WTC11 (cell line): ENCODE measurements at regions not wholly inside any gene's neighbourhood (a gene's known extent, or its start where the extent isn't known, plus 50 kb on each side); places are given as distances from the start of the nearest gene placed in this dataset.

Experiments
- ATAC-seq: fragments of 200-7000 bp; cut with Tn5 transposase; 2 replicates; pipeline ENCODE4 v1.10.0; 2021; ENCODE audit warnings: mild to moderate bottlenecking, moderate library complexity
- CTCF ChIA-PET: fragments of 300-600 bp; sonication (Branson Sonifier 250); formaldehyde crosslinking; loops from one replicate; lab custom pipeline; 2021; ENCODE audit warnings: antibody characterized with exemption; lab: Charles Lee
- POLR2A ChIA-PET: fragments of 350-600 bp; sonication (Branson Sonifier 250); formaldehyde crosslinking; loops from one replicate; lab custom pipeline; 2021; ENCODE audit warnings: antibody characterized with exemption; lab: Charles Lee
- DNase-seq: peaks from one replicate; pipeline ENCODE4 v3.0.0; 2021; ENCODE audit warnings: low spot score
- H3K27ac Mint-ChIP-seq: 2 replicates; pipeline ENCODE4 v1.8.0; 2021; ENCODE audit warnings: mixed read lengths
- H3K27me3 Mint-ChIP-seq: 2 replicates; pipeline ENCODE4 v1.8.0; 2021; ENCODE audit warnings: low read depth, mild to moderate bottlenecking, moderate library complexity, mixed read lengths
- H3K36me3 Mint-ChIP-seq: 2 replicates; pipeline ENCODE4 v1.8.0; 2021; ENCODE audit warnings: mixed read lengths
- H3K4me1 Mint-ChIP-seq: 2 replicates; pipeline ENCODE4 v1.8.0; 2022; ENCODE audit warnings: mixed read lengths
- H3K4me3 Mint-ChIP-seq: 2 replicates; pipeline ENCODE4 v1.8.0; 2021; ENCODE audit warnings: mild to moderate bottlenecking, moderate library complexity, mixed read lengths
- H3K9me3 Mint-ChIP-seq: 2 replicates; pipeline ENCODE4 v1.8.0; 2021; ENCODE audit warnings: mixed read lengths
- CBFB ChIP-seq: sonication (generic); formaldehyde crosslinking; IDR thresholded peaks from 2 replicates; pipeline ENCODE4 v1.8.1; 2022; ENCODE audit warnings: mild to moderate bottlenecking, low read depth, missing genetic modification reagents
- ESRRA ChIP-seq: sonication (generic); formaldehyde crosslinking; IDR thresholded peaks from 2 replicates; pipeline ENCODE4 v1.8.1; 2022; ENCODE audit warnings: mild to moderate bottlenecking, missing genetic modification reagents, borderline replicate concordance
- FOXJ3 ChIP-seq: sonication (generic); formaldehyde crosslinking; IDR thresholded peaks from 2 replicates; pipeline ENCODE4 v1.9.0; 2021; ENCODE audit warnings: missing genetic modification reagents, mild to moderate bottlenecking, borderline replicate concordance
- GABPB1 ChIP-seq: sonication (generic); formaldehyde crosslinking; IDR thresholded peaks from 2 replicates; pipeline ENCODE4 v1.8.1; 2023; ENCODE audit warnings: mild to moderate bottlenecking, missing genetic modification reagents
- GTF2I ChIP-seq: fragments of 250-450 bp; sonication (Bioruptor Pico); conservative IDR thresholded peaks from 2 replicates; pipeline ENCODE4 v1.4.0; 2021; ENCODE audit warnings: mild to moderate bottlenecking
- JUN ChIP-seq: sonication (generic); formaldehyde crosslinking; IDR thresholded peaks from 2 replicates; pipeline ENCODE4 v1.8.0; 2023; ENCODE audit warnings: mild to moderate bottlenecking, missing genetic modification reagents
- KAT7 ChIP-seq: sonication (generic); formaldehyde crosslinking; IDR thresholded peaks from 2 replicates; pipeline ENCODE4 v1.8.1; 2023; ENCODE audit warnings: missing genetic modification reagents, mild to moderate bottlenecking, borderline replicate concordance
- MXD4 ChIP-seq: fragments of 250-450 bp; sonication (Bioruptor Pico); IDR thresholded peaks from 2 replicates; pipeline ENCODE4 v1.8.0; 2021; ENCODE audit warnings: mild to moderate bottlenecking, moderate library complexity, borderline replicate concordance
- NFATC4 ChIP-seq: fragments of 250-450 bp; sonication (Bioruptor Pico); IDR thresholded peaks from 2 replicates; pipeline ENCODE4 v1.9.0; 2021; ENCODE audit warnings: mild to moderate bottlenecking
- NFYB ChIP-seq: sonication (generic); formaldehyde crosslinking; conservative IDR thresholded peaks from 2 replicates; pipeline ENCODE4 v1.8.0; 2022; ENCODE audit warnings: low read depth, missing genetic modification reagents
- ZNF263 ChIP-seq: sonication (generic); formaldehyde crosslinking; IDR thresholded peaks from 2 replicates; pipeline ENCODE4 v1.8.1; 2022; ENCODE audit warnings: low read depth, mild to moderate bottlenecking, moderate library complexity, missing genetic modification reagents
- ZNF416 ChIP-seq: fragments of 250-450 bp; sonication (Bioruptor Pico); IDR thresholded peaks from 2 replicates; pipeline ENCODE4 v1.9.0; 2021; ENCODE audit warnings: mild to moderate bottlenecking, inconsistent platforms
- TF ChIP-seq, protein P1 (sequence below): fragments of 250-450 bp; sonication (Bioruptor Pico); IDR thresholded peaks from 2 replicates; pipeline ENCODE4 v1.8.0; 2021; ENCODE audit warnings: mild to moderate bottlenecking
- TF ChIP-seq, protein P2 (sequence below): sonication (generic); formaldehyde crosslinking; IDR thresholded peaks from 2 replicates; pipeline ENCODE4 v1.8.1; 2023; ENCODE audit warnings: mild to moderate bottlenecking, missing genetic modification reagents, moderate library complexity
- TF ChIP-seq, protein P3 (sequence below): sonication (generic); formaldehyde crosslinking; IDR thresholded peaks from 2 replicates; pipeline ENCODE4 v1.8.1; 2022; ENCODE audit warnings: low read depth, missing genetic modification reagents, borderline replicate concordance
- TF ChIP-seq, protein P4 (sequence below): fragments of 250-450 bp; sonication (Bioruptor Pico); IDR thresholded peaks from 2 replicates; pipeline ENCODE4 v1.9.0; 2021; ENCODE audit warnings: mild to moderate bottlenecking, borderline replicate concordance
- TF ChIP-seq, protein P5 (sequence below): sonication (generic); formaldehyde crosslinking; IDR thresholded peaks from 2 replicates; pipeline ENCODE4 v1.8.1; 2023; ENCODE audit warnings: mild to moderate bottlenecking, missing genetic modification reagents
- TF ChIP-seq, protein P6 (sequence below): sonication (generic); formaldehyde crosslinking; IDR thresholded peaks from 2 replicates; pipeline ENCODE4 v1.8.0; 2023; ENCODE audit warnings: missing genetic modification reagents
- TF ChIP-seq, protein P7 (sequence below): sonication (generic); formaldehyde crosslinking; IDR thresholded peaks from 2 replicates; pipeline ENCODE4 v1.8.0; 2022; ENCODE audit warnings: mild to moderate bottlenecking, missing genetic modification reagents
- TF ChIP-seq, protein P8 (sequence below): sonication (generic); formaldehyde crosslinking; IDR thresholded peaks from 2 replicates; pipeline ENCODE4 v1.8.1; 2022; ENCODE audit warnings: missing genetic modification reagents, borderline replicate concordance

DNA sequence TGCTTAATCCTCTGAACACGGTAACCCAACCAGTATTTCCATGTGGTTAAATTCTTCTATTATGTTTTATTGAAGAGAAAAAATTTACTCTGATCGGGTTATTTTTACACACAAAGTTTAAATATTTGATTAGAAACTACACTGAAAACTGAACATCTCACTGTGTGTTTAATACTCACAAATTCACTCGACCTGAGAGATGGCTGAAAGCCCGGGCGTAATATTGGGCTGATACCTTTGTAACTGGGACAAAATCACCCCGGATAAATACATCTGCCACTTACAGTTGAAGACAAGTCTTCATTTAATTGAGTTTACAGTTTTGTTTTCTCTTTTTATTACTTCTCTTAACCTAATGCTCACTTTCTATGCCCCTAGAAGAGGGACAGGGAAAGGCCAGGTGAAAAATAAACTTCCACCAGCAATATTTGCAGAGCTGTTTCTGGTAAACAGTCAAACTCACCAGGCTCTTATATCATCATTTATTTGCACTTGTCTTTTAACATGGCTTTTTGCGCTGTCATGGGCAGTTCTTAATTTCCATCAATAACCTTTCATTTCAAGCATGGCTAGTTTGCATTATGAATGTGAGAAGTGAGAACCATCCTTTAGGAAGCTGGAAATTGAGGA, 145.6 kb upstream of the TMCO5A start:
- POLR2A ChIA-PET, result no interaction called here
- ATAC-seq, result no peak
- Mint-ChIP-seq H3K27ac (no peak overlapping the region), H3K36me3 (no peaks in the 10 kb centered on the region), H3K9me3 (no peaks in the 10 kb centered on the region), H3K27me3 (no peaks in the 10 kb centered on the region), H3K4me1 (no peaks in the 10 kb centered on the region), H3K4me3 (no peak overlapping the region)
- TF ChIP-seq, protein P1, sequence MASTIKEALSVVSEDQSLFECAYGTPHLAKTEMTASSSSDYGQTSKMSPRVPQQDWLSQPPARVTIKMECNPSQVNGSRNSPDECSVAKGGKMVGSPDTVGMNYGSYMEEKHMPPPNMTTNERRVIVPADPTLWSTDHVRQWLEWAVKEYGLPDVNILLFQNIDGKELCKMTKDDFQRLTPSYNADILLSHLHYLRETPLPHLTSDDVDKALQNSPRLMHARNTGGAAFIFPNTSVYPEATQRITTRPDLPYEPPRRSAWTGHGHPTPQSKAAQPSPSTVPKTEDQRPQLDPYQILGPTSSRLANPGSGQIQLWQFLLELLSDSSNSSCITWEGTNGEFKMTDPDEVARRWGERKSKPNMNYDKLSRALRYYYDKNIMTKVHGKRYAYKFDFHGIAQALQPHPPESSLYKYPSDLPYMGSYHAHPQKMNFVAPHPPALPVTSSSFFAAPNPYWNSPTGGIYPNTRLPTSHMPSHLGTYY (CRISPR knock-in tag), result no peak
- no peak for TF ChIP-seq ESRRA
- TF ChIP-seq NFYB (CRISPR knock-in tag), result no peak
- TF ChIP-seq FOXJ3 (CRISPR knock-in tag), result no peak
- TF ChIP-seq JUN (CRISPR knock-in tag), result no peak
- no peak for TF ChIP-seq ZNF263 (CRISPR knock-in tag)
- TF ChIP-seq, protein P2, sequence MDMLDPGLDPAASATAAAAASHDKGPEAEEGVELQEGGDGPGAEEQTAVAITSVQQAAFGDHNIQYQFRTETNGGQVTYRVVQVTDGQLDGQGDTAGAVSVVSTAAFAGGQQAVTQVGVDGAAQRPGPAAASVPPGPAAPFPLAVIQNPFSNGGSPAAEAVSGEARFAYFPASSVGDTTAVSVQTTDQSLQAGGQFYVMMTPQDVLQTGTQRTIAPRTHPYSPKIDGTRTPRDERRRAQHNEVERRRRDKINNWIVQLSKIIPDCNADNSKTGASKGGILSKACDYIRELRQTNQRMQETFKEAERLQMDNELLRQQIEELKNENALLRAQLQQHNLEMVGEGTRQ (CRISPR knock-in tag), result no peak
- TF ChIP-seq, protein P3, sequence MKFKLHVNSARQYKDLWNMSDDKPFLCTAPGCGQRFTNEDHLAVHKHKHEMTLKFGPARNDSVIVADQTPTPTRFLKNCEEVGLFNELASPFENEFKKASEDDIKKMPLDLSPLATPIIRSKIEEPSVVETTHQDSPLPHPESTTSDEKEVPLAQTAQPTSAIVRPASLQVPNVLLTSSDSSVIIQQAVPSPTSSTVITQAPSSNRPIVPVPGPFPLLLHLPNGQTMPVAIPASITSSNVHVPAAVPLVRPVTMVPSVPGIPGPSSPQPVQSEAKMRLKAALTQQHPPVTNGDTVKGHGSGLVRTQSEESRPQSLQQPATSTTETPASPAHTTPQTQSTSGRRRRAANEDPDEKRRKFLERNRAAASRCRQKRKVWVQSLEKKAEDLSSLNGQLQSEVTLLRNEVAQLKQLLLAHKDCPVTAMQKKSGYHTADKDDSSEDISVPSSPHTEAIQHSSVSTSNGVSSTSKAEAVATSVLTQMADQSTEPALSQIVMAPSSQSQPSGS (CRISPR knock-in tag), result no peak
- CTCF ChIA-PET, result interaction anchor here (0.5 kb wide), 1 partner anchor 249 kb away, joined by 4 read pairs; no protein-coding TSS in a partner anchor
- no peak for DNase-seq

DNA sequence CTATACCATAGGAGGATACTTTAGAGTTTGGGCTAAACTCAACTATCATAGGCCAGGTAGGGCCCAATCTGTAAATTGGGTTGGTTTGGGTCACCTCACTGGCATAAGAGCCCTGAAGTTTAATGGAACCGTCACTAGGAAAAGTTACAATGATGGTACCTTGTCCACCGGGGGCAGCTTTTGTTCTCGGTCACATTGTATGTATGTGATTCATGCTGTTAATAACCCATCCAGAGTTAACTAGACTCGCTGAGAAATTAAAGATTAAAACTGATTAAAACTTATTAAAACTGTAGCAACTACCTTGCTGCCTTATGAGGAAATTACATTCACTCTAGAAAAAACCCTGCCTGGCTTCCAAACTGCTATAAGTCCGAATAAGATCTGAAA, 145.0 kb upstream of the TMCO5A start:
- ChIA-PET POLR2A (no interaction called here), CTCF (interaction anchor here (0.5 kb wide), 1 partner anchor 250 kb away, joined by 4 read pairs; no protein-coding TSS in a partner anchor)
- Mint-ChIP-seq H3K27ac (no peak overlapping the region), H3K4me3 (no peak overlapping the region), H3K36me3 (no peaks in the 10 kb centered on the region), H3K4me1 (no peaks in the 10 kb centered on the region), H3K27me3 (no peaks in the 10 kb centered on the region), H3K9me3 (no peaks in the 10 kb centered on the region)
- DNase-seq (no peak), ATAC-seq (no peak)
- TF ChIP-seq, protein P4, sequence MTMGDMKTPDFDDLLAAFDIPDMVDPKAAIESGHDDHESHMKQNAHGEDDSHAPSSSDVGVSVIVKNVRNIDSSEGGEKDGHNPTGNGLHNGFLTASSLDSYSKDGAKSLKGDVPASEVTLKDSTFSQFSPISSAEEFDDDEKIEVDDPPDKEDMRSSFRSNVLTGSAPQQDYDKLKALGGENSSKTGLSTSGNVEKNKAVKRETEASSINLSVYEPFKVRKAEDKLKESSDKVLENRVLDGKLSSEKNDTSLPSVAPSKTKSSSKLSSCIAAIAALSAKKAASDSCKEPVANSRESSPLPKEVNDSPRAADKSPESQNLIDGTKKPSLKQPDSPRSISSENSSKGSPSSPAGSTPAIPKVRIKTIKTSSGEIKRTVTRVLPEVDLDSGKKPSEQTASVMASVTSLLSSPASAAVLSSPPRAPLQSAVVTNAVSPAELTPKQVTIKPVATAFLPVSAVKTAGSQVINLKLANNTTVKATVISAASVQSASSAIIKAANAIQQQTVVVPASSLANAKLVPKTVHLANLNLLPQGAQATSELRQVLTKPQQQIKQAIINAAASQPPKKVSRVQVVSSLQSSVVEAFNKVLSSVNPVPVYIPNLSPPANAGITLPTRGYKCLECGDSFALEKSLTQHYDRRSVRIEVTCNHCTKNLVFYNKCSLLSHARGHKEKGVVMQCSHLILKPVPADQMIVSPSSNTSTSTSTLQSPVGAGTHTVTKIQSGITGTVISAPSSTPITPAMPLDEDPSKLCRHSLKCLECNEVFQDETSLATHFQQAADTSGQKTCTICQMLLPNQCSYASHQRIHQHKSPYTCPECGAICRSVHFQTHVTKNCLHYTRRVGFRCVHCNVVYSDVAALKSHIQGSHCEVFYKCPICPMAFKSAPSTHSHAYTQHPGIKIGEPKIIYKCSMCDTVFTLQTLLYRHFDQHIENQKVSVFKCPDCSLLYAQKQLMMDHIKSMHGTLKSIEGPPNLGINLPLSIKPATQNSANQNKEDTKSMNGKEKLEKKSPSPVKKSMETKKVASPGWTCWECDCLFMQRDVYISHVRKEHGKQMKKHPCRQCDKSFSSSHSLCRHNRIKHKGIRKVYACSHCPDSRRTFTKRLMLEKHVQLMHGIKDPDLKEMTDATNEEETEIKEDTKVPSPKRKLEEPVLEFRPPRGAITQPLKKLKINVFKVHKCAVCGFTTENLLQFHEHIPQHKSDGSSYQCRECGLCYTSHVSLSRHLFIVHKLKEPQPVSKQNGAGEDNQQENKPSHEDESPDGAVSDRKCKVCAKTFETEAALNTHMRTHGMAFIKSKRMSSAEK, result no peak
- TF ChIP-seq NFATC4 (CRISPR knock-in tag) (no peak), KAT7 (no peak), MXD4 (CRISPR knock-in tag) (no peak), GTF2I (no peak), CBFB (CRISPR knock-in tag) (no peak), ZNF416 (no peak), GABPB1 (no peak)
- TF ChIP-seq, protein P2 (CRISPR knock-in tag), result no peak
- TF ChIP-seq, protein P5, sequence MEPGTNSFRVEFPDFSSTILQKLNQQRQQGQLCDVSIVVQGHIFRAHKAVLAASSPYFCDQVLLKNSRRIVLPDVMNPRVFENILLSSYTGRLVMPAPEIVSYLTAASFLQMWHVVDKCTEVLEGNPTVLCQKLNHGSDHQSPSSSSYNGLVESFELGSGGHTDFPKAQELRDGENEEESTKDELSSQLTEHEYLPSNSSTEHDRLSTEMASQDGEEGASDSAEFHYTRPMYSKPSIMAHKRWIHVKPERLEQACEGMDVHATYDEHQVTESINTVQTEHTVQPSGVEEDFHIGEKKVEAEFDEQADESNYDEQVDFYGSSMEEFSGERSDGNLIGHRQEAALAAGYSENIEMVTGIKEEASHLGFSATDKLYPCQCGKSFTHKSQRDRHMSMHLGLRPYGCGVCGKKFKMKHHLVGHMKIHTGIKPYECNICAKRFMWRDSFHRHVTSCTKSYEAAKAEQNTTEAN (CRISPR knock-in tag), result no peak
- TF ChIP-seq, protein P6, sequence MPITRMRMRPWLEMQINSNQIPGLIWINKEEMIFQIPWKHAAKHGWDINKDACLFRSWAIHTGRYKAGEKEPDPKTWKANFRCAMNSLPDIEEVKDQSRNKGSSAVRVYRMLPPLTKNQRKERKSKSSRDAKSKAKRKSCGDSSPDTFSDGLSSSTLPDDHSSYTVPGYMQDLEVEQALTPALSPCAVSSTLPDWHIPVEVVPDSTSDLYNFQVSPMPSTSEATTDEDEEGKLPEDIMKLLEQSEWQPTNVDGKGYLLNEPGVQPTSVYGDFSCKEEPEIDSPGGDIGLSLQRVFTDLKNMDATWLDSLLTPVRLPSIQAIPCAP, result no peak
- TF ChIP-seq, protein P7, sequence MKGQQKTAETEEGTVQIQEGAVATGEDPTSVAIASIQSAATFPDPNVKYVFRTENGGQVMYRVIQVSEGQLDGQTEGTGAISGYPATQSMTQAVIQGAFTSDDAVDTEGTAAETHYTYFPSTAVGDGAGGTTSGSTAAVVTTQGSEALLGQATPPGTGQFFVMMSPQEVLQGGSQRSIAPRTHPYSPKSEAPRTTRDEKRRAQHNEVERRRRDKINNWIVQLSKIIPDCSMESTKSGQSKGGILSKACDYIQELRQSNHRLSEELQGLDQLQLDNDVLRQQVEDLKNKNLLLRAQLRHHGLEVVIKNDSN, result no peak
- TF ChIP-seq, protein P8, sequence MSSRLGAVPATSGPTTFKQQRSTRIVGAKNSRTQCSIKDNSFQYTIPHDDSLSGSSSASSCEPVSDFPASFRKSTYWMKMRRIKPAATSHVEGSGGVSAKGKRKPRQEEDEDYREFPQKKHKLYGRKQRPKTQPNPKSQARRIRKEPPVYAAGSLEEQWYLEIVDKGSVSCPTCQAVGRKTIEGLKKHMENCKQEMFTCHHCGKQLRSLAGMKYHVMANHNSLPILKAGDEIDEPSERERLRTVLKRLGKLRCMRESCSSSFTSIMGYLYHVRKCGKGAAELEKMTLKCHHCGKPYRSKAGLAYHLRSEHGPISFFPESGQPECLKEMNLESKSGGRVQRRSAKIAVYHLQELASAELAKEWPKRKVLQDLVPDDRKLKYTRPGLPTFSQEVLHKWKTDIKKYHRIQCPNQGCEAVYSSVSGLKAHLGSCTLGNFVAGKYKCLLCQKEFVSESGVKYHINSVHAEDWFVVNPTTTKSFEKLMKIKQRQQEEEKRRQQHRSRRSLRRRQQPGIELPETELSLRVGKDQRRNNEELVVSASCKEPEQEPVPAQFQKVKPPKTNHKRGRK, result no peak
